ENCODE measurements at regions not wholly inside any gene's neighbourhood (a gene's known extent, or its start where the extent isn't known, plus 50 kb on each side); places are given as distances from the start of the nearest gene placed in this dataset.
"Not testable (repeated sequence)": the region's sequence is repeated elsewhere in the genome, so short reads cannot be mapped to it uniquely, and the experiment has no call there.

DNA sequence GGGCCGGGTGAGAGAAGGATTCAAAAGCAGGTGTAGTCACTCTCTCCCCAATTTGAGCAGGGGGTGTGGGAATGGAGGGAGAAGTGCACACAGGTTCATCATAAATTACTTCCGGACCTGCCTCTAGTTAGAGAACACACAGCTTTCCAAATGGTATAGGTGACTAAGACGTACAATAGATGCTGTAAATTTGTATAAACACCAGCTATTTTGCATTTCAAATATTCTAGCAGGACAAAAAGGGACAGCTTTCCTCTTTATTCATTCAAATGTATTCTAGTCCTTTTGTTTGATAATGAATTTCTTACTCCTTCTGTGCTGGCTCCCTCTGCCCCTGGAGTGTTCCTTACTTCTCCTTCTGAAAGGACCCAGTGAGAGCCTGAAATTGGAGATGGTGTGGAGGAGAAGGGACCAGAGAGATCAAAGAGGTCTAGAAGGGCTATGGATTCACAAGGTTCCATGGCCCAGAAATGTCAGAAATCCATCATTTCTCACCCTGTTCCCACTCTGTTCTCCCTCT, 53.2 kb upstream of the SH3BP4 start:
- no peak for DNase-seq

DNA sequence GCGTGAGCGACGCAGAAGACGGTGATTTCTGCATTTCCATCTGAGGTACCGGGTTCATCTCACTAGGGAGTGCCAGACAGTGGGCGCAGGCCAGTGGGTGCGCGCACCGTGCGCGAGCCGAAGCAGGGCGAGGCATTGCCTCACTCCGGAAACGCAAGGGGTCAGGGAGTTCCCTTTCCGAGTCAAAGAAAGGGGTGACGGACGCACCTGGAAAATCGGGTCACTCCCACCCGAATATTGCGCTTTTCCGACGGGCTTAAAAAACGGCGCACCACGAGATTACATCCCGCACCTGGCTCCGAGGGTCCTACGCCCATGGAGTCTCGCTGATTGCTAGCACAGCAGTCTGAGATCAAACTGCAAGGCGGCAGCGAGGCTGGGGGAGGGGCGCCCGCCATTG, 63.4 kb upstream of the SH3BP4 start:
- DNase-seq, result not testable (repeated sequence)

DNA sequence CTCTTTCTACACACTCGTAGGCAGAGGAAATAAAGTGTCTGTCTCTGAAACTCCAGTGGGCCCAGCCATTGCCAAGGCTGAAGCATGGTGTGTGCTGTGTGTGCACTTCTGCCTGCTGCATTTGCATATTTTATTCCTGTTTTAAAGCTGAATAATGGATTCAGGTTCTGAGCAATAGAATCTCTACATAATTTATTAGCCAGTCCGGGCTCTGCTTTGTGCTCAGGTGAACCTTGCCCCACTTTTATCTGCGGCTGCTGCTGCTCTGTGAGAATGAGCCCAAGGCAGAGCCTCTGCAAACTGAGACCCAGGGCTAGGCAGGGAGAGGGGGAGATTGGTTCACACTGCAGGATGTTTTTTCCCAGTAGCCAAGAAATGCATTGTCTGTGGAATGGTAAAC, 64.6 kb upstream of the SH3BP4 start:
- no peak for DNase-seq

GRCh38 chr2:234885886-234886285, 65.9 kb upstream of the SH3BP4 start:
- DNase-seq, result no peak

DNA sequence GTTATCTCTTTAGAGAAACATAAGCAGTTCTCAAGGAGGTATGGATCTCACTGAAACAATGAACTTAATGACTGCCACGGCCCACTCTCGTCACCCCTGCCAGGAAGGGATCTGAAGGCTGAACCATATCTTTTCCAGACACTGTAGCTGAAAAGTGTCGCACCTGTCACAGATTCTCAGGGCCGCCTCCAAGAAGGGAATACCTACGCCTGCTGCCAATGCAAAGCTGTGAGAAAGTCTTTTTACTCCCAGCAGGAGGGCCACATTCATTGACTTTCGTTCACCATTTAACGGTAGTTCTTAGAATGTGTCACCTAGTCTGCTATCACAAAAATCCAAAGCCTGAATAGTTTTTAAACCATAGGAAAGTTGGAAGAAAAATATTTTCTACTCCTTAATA, 66.7 kb upstream of the SH3BP4 start:
- no peak for DNase-seq

DNA sequence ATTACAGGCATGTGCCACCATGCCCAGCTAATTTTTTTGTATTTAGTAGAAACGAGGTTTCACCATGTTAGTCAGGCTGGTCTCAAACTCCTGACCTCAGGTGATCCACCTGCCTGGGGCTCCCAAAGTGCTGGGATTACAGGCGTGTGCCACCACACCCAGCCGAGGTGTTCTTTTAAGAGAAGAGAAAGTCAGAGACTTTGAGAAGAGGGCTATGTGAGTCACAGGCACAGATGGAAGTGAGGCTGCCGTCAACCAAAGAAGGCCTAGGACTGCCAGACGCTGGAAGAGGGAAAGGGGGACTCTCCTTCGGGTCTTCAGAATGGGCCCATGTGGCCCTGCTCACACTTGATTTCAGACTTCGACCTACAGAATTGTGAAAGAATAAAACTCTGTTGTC, 67.2 kb upstream of the SH3BP4 start:
- DNase-seq, result no peak

- no peak for DNase-seq
These were observed 70.2 kb upstream of the SH3BP4 start for GRCh38 chr2:234881413-234882241.

DNA sequence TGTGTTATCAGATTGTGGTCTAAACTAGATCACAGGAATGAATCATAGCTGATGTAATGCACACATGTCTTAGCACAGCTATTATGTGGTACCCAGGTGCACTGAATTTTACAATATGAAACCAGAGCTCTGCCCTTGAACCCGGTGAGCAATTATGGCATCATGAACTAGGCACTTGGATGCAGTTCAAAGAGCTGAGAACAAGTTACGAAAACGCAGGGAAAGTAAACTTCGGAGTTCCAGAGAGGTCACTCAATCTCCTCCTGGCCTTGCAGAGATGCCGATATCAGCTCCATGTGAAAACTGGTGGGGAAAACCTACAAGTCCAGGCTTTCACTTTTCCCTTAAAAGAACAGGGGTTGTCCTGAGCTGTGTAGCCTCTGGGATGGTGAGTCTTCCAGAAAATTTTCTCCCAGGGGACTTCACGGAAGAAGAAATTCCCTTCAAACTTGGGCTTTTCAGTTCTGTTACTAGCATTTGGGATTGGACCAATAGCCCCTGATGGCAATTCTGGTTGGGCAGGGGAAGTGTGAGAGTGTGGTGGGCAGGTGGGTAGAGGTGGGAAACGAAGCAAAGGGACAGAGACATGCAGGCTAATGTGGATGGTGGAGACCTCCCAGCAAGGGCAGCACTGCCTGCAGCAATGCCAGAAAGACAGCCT, 71.1 kb upstream of the SH3BP4 start:
- DNase-seq, result no peak

- no peak for DNase-seq
These were observed 72.0 kb upstream of the SH3BP4 start for GRCh38 chr2:234879671-234880455.

DNA sequence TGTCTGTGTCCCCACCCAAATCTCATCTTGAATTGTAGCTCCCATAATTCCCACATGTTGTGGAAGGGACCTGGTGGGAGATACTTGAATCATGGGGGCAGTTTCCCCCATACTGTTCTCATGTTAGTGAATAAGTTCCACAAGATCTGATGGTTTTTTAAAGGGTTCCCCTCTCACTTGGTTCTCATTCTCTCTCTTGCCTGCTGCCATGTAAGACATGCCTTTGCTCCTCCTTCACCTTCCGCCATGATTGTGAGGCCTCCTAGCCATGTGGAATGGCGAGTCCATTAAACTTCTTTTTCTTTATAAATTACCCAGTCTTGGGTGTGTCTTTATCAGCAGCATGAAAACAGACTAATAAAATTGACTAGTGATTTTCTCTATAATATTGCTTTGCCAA, 75.2 kb upstream of the SH3BP4 start:
- not testable (repeated sequence) for DNase-seq

- DNase-seq, result no peak
These were observed 77.3 kb upstream of the SH3BP4 start for GRCh38 chr2:234874347-234875046.

DNA sequence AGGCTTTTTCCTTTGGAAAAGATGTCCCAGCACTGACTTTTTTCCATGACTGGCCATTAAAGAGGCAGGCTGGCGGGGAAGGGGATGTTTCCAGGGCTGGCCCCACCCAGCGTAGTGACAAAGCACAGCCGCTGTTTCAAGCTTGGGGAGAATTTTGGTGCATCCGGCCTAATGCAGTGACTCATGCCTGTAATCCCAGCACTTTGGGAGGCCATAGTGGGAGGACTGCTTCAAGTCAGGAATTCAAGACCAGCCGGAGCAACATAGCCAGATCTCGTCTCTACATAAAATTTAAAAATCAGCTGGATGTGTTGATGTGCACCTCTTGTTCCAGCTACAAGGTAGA, 78.0 kb upstream of the SH3BP4 start:
- no peak for DNase-seq

GRCh38 chr2:234873103-234873827, 78.6 kb upstream of the SH3BP4 start:
- no peak for DNase-seq

- DNase-seq, result no peak
These were observed 81.8 kb upstream of the SH3BP4 start for GRCh38 chr2:234869969-234870368.

- no peak for DNase-seq
These were observed 82.7 kb upstream of the SH3BP4 start for GRCh38 chr2:234869164-234869563.

- DNase-seq, result no peak
These were observed 83.9 kb upstream of the SH3BP4 start for GRCh38 chr2:234867882-234868285.

DNA sequence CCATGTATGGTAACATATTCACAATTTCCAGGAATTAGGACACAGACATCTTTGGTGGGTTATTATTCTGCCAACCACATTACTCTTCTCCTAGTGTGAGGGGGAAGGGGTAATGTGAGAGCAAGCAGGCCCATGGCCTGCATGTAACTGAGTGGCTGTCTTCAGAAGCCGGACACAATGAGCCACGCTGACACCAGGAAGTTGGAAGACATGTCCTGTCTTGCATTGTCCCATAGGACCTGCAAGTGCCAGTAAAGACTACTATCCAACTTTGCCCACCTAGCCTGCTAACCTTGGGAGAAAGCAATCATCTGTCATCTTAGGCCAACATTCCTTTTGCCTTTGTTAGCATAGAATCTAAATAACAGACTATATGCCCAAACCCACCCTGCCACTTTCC, 86.2 kb upstream of the SH3BP4 start:
- DNase-seq, result no peak

DNA sequence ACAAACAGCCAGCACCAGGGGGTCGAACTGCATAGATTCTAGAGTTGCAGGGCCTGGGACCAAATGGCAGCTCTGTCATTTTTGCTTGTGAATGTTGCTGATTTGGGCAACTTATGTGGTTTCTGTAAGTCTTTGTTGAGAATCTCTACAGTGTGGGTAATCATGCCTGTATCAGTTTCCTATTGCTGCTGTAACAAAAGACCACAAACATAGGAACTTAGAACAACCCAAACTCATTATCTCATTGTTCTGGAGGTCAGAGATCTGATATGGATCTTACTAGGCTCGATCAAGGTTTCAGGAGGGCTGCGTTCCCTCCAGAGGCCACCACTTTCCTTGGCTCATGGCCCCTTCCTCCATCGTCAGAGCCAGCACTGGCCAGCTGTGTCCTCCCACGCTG, 86.8 kb upstream of the SH3BP4 start:
- DNase-seq, result no peak

DNA sequence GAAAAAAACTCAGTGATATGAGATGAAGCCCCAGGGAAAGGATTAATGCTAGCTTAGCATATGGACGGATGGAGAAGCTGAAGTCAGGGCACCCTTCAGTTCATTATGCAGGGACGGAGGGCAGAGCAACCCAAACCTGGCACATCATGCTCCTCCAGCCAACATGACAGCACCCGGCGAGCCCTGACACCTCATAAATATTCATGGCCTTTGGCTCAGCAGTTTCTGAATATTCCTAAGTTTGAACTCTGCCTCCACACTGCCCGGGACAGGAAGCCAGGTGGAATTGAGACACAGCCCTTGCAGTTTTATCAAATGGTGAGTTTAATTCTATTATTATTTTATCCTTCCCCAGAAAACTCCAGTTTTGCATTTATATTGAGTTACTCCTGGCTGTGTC, 87.3 kb upstream of the SH3BP4 start:
- DNase-seq, result no peak

DNA sequence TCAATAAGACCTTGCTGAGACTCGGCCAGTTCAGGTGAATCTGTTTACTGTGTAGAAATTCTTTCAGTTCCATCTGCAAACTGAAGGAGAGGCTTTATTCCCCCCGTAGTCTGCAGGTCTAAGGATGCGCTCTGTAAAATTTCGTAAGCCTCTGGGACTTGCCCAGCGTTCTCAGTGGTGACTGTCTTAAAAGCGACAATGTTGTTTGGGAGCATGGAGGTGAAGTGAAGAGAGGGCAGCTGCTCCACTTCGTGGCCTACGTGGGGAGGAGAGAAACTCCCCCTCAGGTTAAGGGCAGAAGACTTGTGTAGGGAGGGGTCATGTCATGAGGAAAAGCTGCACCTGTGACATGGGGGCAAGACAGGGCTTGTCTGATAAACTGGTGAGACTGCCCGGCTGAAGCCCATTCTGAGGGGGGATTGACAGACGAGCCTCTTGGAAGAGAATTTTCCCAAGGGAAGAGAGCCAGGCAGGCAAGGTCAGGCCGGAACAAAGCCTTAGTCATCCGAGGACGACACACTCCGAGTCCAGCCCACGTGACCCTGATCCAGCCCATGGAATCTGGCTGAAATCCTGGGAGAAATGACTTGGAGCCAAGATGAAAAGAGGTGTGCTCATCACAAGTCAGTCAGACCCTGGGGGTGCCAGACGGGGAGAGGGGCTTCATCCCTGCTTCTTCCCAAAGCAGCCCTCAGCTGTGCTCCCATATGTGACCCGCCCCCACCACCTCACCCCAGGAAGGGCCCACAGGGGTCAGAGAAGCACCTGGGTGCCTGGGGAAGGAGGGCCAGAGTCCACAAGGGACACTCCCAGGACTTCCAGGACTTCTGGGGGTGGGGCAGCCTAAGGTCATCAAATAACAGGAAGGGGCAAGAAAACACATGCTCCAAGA, 88.5 kb upstream of the SH3BP4 start:
- DNase-seq, result no peak
